GM18873 (cell line): ENCODE measurements at regions not wholly inside any gene's neighbourhood (a gene's known extent, or its start where the extent isn't known, plus 50 kb on each side); places are given as distances from the start of the nearest gene placed in this dataset.
"Not testable (repeated sequence)": the region's sequence is repeated elsewhere in the genome, so short reads cannot be mapped to it uniquely, and the experiment has no call there.

ENCODE experiments used
- ATAC-seq: cut with Tn5 transposase; IDR thresholded peaks from one replicate; pipeline ENCODE4 v1.9.1; 2021; ENCODE audit warnings: mild to moderate bottlenecking, moderate library complexity, moderate number of reproducible peaks; ENCODE audit not compliant: unreplicated experiment, low FRiP score

DNA sequence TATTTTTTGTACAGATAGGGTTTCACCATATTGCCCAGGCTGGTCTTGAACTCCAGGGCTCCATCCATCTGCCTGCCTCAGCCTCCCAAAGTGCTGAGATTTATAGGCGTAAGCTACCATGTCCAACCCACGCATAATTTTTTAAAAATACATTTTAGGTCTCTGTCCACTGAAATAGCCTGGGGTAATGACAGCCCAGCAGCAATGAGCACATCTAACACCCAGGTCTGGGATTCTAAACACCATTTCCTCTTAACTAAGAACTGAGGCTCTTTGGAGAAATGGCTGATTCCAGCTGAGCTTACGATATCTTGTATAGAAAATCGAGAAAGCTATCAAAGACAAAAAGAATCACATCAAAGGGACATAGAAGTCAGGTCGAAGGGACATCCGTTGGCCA is 245.3 kb downstream of the PARN start:
- no peak for ATAC-seq

DNA sequence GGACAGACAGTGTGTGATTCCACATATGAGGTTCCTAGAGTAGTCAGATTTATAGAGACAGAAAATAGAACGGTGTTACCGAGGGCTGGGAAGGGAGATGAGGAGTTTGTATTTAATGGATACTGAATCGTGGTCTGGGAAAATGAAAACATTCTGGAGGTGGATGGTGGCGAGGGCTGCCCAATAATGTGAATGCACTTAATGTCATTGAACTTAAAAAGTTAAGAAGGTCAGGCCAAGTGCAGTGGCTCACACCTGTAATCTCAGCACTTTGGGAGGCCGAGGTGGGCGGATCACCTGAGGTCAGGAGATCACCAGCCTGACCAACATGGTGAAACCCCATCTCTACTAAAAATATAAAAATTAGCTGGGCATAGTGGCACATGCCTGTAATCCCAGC is 246.2 kb downstream of the PARN start:
- ATAC-seq = not testable (repeated sequence)

DNA sequence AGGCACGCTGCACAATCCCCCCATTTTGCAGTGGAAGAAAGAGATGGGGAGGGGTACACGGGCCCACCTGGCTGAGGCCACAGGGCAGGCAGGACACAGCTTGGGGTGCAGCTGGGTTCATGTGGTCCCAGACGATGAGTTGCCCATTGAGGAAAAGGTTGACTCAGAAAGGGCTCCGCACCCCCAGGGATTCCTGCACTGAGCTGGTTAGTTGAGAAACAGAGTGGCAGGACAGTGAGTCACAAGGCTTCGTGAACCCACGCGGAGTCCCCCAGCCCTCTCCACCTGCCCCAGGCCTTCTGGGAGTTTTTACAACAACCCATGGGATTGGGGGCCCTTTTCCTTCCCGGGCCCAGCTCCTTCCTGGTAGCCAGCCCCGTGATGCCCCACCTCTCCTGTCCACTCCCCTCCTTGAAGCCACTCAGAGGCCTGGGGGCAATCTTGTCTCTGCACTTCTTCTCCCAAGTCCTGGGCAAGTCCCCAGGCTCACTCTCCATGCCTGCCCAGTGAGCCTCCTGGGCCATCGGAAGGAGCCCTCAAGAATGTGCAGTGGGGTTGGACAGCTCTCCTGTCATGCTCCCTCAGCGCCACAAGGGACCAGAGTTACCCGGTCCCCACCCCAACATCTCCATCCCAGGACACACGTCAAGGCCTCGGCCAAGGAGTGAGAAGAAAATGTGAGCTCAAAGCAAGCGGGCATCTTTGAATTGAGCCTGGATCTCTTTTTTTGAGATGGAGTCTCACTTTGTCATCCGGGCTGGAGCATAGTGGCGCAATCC is 251.2 kb downstream of the PARN start:
- ATAC-seq = no peak

DNA sequence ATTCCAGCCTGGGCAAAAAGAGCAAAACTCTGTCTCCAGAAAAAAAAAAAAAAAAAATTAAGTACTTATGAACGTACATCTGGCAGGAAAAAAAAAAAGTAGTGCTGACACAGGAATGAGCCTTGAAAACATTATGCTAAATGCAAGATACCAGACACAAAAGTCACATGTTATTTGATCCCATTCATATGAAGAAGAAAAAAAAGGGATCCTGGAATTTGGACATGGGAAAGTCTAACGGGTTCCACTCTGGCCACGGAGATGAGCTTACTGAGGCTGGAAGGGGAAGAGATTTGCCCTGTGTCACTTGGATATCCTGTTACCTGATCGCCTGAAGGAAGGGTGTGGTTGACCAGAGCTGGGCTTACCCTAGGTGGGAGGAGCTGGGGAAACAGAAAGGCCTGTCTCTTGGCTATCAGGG is 251.9 kb downstream of the PARN start:
- no peak for ATAC-seq

DNA sequence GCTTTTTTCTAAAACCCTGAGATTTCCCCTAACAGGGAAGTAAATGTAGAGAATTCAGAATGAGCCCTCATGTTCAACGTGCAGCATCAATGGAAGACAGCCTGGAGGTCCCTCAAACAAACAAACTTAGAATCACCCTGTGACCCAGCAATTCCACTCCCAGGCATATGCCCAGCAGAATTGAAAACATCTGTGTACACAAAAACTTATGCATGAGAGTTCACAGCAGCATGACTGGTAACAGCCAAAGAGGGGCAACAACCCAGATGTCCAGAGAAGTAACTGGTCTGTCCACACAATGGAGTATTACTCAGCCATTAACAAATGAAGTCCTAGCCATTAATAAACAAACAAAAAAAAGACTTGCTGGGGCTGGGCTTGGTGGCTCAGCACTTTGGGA is 252.7 kb downstream of the PARN start:
- no peak for ATAC-seq

DNA sequence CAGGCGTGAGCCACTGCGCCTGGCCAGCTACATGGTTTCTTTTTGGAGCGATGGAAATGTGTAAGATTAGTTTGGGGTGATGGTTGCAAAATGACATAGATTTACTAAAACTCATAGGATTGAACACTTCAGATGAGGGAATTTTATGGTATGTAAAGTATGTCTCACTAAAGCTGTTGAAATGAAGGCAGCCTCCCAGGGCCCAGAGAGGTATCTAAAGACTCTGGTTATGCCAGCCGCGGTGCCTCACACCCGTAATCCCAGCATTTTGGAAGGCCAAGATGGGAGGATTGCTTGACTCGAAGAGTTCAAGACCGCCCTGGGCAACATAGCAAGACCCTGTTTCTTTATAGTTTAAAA is 254.9 kb downstream of the PARN start:
- ATAC-seq = no peak

DNA sequence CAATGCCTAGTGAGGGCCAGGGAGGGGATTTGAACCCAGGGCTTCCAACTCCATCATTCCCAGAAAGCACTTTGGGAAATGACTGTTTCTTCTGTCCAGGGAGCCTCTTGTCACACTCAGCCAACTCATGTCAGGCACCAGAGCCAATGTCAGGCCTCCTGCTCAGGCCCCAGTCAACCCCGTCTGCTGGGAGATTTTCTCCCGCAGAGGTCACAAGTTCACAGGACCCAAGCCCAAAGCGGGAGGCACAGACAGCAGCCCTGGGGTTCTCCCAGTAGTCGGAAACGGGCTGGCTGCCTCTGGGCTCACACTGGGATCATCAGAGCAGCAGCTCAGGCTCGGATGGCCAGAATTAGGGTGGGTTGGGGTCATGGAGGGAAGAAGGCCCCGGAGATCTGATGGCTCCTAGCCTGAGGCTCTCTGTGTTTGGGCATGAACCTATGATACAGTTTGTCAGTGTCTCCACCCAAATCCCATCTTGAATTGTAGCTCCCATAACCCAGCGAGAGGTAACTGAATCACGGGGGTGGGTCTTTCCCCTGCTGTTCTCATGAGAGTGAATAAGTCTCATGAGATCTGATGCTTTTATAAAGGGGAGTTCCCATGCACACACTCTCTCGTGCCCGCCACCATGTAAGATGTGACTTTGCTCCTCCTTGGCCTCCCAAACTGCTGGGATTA is 255.5 kb downstream of the PARN start:
- no peak for ATAC-seq

DNA sequence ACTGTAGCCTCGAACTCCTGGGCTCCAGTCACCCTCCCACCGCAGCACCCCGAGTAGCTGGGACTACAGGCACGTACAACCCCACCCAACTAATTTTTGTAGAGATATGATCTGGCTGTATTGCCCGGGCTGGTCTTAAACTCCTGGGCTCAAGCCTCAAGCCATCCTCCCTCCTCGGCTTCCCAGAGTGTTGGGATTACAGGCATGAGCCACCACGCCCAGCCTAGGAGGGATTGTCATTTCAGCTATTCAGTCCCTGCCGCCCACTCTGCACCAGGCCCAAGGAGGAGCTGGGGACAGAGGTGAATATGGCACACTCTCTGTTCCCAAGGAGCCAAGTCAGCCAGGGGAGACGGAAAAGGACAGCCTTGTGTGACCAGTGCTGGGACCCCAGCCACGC is 256.2 kb downstream of the PARN start:
- no peak for ATAC-seq

DNA sequence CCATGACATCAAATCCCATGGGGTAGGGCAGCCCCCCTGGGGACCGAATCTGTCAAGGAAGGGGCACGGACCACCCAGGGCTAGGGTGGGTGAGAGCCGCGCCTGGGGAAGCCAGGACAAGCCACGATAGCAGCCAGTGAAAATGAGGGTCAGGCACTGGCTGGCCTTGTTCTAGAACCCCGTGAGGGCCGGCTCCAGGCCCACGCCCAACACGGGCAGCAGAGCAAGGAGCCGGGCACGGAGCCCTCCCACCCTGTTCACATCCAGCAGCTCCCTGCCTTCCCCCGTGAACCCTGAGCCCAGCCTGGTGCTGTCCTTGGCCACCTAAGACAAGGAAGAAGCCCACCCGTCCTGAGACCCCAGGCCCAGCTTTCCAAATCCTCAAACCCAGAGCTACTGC is 256.7 kb downstream of the PARN start:
- ATAC-seq = no peak

DNA sequence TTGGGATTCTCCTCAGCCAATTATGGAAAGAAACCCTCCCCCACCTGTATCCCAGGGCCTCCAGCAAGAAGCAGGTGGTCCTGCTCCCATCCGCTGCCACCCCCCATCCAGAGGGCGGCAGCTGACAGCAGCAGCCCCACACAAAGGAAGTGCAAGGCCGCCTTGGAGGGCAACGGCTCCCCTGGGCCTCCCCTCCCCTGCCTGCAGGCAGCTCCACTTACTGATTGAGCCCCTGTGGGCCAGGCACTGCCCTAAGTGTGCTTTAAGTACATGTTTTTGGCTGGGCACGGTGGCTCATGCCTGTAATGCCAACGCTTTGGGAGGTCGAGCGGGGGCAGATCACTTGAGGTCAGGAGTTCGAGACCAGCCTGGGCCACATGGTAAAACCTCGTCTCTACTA is 257.6 kb downstream of the PARN start:
- ATAC-seq = no peak

DNA sequence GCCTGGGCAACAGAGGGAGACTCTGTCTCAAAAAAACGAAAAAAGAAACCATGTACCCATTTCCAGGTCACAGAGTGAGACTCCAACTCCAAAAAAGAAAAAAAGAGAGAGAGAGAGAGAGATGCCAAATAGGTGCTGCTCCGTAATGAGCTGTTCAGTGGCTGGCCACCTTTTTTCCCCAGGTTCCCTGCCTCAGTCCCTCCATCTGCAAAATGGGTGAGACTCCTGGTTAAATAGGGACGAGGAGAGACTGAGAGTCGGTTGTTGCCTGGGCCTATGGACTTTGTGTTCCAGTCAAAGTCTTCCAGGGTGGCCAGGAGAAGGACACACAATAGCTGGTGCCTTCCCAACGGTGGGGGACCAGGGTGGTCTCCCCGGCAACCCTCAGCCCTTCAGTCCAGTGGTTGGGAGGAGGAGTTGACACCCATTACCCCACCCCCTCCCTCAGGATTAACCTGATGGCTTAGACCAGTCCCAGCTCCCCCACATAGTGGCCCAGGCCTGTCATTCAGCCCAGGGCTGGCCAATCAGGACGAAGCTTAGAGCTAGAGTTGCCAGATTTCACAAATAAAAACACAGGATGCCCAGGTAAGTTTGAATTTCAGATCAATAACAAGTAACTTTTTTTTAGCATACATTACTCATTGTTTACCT is 258.2 kb downstream of the PARN start:
- ATAC-seq = no peak

DNA sequence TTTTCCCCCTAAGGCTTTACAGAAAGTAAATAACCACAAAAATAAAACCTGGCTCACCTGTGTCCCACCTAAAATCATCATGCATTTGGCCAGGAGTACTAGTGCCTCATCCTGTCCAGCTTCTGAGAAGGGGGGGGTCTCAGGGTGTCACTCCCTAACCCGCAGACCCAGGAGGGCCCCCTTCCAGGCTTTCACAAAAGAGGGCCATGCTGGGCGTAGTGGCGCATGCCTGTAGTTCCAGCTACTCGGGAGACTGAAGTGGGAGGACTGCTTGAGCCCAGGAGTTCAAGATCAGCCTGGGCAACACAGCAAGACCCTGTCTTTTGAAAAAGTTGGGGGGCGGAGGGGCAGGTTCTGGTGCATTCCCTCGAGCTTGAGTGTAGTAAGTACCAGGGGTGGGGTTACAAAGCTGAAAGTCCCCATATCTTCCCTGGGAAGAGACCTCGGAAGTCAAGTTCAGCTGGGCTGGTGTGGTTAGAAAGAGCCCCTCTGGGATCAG is 259.3 kb downstream of the PARN start:
- no peak for ATAC-seq

DNA sequence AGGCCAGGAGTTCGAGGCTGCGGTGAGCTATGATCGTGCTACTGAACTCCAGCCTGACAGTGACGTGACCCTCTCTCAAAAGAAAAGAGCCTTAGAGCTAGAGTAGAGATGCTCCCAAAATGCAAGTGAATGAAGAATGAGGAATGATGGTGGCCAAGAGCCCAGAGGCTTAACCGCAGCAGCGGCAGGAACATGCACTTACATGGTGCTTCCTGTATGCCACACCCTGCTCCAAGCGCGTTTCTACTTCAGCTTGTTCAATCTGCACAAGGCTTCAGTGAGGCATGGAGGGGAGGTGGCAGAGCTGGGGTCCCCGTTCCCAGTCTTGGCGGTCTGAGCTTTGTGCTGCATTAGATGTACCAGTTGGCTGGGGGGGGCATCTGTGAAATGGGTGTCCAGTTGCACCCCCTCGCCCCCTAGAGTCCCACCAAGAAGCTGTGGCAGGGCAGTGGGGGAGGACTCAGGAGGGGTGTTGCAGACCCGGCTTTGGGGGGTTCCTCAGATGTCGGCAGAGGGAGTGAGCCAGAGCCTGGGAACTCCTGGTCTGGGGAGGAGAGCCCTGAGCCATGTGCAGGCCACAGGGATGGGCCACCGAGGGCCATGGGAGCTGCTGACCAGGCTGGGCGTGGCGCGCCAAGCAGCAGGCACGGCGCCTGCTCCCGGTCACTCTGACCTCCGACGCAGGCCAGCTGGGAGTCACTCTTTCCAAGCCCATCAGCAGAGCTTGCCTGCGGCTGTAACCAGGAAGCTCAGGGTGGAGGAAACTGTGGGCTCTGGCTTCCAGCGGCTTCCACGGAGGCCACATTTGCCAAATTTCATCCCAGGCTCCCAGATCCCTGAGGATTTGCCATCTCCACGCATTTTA is 260.1 kb downstream of the PARN start:
- no peak for ATAC-seq

DNA sequence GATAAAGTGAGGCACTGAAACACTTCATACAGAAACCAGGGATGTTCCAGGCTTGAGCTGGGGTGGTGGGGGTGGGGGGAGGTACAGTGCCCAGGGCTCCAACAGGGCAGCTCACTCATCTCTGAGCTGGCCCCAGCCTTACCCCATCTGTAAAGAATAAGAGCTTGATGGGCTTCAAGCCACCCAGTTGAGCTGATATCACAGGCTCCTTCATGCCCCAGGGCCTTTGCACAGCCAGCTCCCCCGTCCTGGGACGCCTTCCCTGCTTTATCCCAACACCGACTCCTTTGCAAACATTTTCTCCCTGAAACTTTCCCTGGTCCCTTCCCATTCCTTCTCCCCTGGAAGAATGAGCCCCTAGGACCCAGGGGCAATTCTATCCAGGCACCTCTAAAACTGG is 261.7 kb downstream of the PARN start:
- ATAC-seq = no peak

DNA sequence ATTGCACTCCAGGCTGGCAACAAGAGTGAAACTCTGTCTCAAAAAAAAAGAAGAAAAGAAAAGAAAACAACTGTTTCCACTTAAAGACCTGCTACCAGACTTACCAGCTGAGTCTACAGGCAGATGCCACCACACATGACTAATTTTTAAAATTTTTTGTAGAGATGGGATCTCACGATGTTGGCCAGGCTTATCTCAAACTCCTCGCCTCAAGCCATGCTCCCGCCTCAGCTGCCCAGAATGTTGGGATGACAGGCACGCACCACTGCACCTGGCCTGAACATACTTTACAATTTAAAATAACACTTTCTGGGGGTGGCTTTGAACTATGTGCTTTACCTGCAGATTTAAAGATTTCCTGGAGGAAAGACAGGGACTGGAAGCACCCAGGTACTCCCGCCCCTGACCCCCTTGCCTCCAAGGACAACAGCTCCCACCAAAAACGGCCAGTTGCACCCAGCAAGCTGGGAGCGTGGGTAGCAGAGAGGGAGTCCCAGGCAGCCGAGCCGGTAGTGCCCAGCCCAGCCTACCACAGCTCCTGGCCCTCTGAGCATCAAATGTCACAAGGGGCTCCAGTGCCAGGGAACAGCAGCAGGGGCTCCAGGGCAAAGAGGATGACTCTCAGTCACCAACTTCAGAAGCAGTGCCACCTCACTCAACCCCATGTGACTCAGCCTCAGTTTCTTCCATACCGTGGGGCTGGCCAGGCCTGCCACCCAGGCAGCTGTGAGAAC is 262.9 kb downstream of the PARN start:
- ATAC-seq = no peak

DNA sequence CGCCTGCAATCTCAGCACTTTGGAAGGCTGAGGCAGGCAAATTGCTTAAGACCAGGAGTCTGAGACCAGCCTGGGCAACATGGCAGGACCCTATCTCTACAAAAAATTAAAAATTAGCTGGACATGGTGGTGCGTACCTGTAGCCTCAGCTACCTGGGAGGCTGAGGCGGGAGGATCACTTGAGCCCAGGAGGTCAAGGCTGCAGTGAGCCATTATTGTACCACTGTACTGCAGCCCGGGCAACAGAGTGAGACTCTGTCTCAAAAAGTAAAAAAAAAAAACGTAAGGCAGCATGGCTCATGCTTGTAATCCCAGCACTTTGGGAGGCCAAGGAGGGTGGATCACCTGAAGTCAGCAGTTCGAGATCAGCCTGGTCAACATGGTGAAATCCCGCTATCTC is 263.6 kb downstream of the PARN start:
- ATAC-seq = no peak

DNA sequence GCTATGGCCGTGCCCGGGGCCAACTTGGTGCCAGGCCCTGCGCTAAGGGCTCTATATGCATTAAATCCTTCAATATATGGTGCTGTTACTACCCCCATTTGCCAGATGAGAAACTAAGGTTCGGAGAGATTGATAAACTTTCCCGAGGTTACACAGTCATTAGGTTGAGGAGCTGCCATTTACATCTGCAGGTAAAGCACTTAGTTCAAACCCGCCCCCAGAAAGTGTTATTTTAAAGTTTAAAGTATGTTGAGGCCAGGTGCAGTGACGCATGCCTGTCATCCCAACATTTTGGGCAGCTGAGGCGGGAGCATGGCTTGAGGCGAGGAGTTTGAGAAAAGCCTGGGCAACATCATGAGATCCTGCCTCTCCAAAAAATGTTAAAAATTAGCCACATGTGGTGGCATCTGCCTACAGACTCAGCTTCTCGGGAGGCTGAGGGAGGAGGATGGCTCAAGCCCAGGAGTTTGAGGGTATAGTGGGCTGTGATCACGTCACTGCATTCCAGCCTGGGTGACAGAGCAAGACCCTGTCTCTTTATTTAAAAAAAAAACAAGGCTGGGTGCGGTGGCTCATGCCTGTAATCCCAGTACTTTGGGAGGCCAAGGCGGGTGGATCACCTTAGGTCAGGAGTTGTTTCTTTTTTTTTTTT is 264.7 kb downstream of the PARN start:
- no peak for ATAC-seq

DNA sequence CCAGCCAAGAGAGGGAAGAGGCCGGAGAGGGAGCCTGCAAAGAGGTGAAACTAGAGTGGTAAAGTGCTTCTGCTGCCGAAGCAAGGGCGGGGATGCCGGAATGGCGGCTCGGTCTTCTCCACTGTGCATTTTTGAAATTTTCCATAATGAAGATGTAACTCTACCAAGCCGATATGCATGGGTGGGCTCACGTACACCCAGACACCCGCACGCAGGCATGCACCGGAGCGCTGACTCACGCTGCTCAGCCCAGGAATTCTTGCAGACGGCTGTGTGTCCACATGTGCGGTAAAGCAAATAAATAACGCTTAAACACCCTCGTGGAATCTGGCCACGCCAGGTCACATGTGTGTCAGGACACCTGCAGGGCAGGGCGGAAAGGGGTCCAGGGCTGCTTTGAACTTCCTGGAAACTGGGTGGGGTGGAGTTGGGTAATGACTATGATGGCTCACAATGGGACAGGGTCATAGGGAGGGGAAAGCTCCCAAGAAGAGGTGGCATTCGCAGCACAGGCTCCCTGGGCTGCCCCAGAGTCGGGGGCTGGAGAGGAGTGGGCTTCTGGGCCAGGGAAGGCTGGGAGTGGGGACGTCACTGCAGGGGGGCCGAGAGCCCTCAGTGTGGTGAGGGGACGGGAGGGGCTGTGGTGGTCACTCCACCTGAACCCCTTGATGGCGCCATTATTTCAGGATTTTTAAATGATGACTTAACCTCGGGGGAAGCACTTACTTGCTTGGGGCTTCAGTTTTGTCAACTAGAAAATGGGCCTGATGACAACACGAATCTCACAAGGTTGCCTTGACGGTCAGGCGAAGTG is 265.5 kb downstream of the PARN start:
- ATAC-seq = no peak

DNA sequence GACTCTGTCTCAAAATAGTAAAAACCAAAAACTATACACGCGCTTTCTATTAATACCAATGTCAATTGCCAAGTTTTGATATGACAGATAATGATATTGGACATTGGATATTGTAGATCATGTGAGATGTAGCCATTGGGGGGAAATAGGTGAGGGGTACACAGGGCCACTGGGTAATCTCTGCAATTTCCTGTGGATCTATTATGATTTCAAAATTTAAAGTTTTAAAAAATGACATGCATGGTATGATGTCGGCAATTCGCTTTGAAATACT is 266.0 kb downstream of the PARN start:
- no peak for ATAC-seq
